GM12872 (cell line): ENCODE measurements at regions not wholly inside any gene's neighbourhood (a gene's known extent, or its start where the extent isn't known, plus 50 kb on each side); places are given as distances from the start of the nearest gene placed in this dataset.

Experiments used
- CTCF ChIP-seq: IDR thresholded peaks from 3 replicates; pipeline ENCODE4 v1.5.1; 2011; ENCODE audit warnings: low read depth, mild to moderate bottlenecking, low read length, moderate library complexity; ENCODE audit not compliant: insufficient read depth

GRCh38 chr9:129509533-129509928 is 111.4 kb downstream of the C9orf50 start:
- TF ChIP-seq CTCF: no peak

GRCh38 chr9:129507805-129508204 is 113.1 kb downstream of the C9orf50 start:
- TF ChIP-seq CTCF: no peak

- TF ChIP-seq CTCF: no peak
Observed at GRCh38 chr9:129506892-129507291, 114.0 kb downstream of the C9orf50 start.

- TF ChIP-seq CTCF: no peak
Observed at GRCh38 chr9:129506041-129506440, 114.9 kb downstream of the C9orf50 start.

GRCh38 chr9:129505270-129505902 is 115.5 kb downstream of the C9orf50 start:
- no peak for TF ChIP-seq CTCF

- no peak for TF ChIP-seq CTCF
Observed at GRCh38 chr9:129504404-129504803, 116.5 kb downstream of the C9orf50 start.

- no peak for TF ChIP-seq CTCF
Observed at GRCh38 chr9:129501771-129502319, 119.1 kb downstream of the C9orf50 start.
